Panc1 (cell line): ENCODE measurements at regions not wholly inside any gene's neighbourhood (a gene's known extent, or its start where the extent isn't known, plus 50 kb on each side); places are given as distances from the start of the nearest gene placed in this dataset.

Experiments
- POLR2AphosphoS5 ChIP-seq: IDR thresholded peaks from 2 replicates; pipeline ENCODE4 v1.6.1; 2012; ENCODE audit warnings: mild to moderate bottlenecking, low read depth, low read length, moderate library complexity
- TCF7L2 ChIP-seq: IDR thresholded peaks from 2 replicates; pipeline ENCODE4 v1.6.1; 2011; ENCODE audit warnings: mild to moderate bottlenecking, low read depth, low read length, inconsistent platforms
- TF ChIP-seq, protein P1 (sequence below): fragments of 450-650 bp; IDR thresholded peaks from 2 replicates; pipeline ENCODE4 v1.5.1; 2017; ENCODE audit warnings: mild to moderate bottlenecking
- TF ChIP-seq, protein P2 (sequence below), 2 experiments: IDR thresholded peaks; 2 replicates each; pipeline ENCODE4 v1.6.1; 2011 to 2012; ENCODE audit warnings: low read depth in 2 of 2, control low read depth in 1 of 2, low read length in 1 of 2, mild to moderate bottlenecking in 1 of 2, moderate library complexity in 1 of 2; ENCODE audit not compliant: insufficient read depth in 1 of 2

DNA sequence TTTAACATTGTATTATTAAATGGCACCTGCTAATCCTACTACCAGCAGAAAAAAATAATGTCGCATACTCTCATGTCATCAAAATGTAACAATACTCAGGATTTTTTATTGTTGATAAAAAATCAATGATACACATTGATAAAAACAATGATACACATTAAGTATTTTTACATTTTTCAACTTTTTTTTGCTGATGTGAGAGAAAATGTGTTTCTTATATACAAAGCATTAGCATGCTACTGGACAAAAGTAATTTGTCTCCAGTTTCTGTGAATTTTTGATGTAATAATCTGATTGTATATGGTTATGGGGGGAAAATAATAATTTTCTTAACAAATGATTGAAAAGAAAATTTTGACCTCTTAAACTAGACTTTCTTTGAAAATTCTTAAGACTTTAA is 1256.6 kb upstream of the CNTN5 start:
- TF ChIP-seq, protein P1, sequence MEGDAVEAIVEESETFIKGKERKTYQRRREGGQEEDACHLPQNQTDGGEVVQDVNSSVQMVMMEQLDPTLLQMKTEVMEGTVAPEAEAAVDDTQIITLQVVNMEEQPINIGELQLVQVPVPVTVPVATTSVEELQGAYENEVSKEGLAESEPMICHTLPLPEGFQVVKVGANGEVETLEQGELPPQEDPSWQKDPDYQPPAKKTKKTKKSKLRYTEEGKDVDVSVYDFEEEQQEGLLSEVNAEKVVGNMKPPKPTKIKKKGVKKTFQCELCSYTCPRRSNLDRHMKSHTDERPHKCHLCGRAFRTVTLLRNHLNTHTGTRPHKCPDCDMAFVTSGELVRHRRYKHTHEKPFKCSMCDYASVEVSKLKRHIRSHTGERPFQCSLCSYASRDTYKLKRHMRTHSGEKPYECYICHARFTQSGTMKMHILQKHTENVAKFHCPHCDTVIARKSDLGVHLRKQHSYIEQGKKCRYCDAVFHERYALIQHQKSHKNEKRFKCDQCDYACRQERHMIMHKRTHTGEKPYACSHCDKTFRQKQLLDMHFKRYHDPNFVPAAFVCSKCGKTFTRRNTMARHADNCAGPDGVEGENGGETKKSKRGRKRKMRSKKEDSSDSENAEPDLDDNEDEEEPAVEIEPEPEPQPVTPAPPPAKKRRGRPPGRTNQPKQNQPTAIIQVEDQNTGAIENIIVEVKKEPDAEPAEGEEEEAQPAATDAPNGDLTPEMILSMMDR: no peak
- TF ChIP-seq POLR2AphosphoS5 (no peak), TCF7L2 (no peak)
- TF ChIP-seq, protein P2, sequence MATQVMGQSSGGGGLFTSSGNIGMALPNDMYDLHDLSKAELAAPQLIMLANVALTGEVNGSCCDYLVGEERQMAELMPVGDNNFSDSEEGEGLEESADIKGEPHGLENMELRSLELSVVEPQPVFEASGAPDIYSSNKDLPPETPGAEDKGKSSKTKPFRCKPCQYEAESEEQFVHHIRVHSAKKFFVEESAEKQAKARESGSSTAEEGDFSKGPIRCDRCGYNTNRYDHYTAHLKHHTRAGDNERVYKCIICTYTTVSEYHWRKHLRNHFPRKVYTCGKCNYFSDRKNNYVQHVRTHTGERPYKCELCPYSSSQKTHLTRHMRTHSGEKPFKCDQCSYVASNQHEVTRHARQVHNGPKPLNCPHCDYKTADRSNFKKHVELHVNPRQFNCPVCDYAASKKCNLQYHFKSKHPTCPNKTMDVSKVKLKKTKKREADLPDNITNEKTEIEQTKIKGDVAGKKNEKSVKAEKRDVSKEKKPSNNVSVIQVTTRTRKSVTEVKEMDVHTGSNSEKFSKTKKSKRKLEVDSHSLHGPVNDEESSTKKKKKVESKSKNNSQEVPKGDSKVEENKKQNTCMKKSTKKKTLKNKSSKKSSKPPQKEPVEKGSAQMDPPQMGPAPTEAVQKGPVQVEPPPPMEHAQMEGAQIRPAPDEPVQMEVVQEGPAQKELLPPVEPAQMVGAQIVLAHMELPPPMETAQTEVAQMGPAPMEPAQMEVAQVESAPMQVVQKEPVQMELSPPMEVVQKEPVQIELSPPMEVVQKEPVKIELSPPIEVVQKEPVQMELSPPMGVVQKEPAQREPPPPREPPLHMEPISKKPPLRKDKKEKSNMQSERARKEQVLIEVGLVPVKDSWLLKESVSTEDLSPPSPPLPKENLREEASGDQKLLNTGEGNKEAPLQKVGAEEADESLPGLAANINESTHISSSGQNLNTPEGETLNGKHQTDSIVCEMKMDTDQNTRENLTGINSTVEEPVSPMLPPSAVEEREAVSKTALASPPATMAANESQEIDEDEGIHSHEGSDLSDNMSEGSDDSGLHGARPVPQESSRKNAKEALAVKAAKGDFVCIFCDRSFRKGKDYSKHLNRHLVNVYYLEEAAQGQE (IDR thresholded peaks at IDR 0.05; ENCODE audit: insufficient read depth in 1 of 2, low read depth in 2 of 2, low read length in 1 of 2): no peak
